ENCODE measurements at regions not wholly inside any gene's neighbourhood (a gene's known extent, or its start where the extent isn't known, plus 50 kb on each side); places are given as distances from the start of the nearest gene placed in this dataset.
A peak's percentile ranks its signal among the peaks of the same experiment; 100 is the strongest.

GRCh38 chr19:30879225-30879624, 470.0 kb downstream of the TSHZ3 start:
- no peaks in the 10 kb centered on the region for H3K27me3 ChIP-seq (ENCODE audit: control insufficient read depth, insufficient read depth, low read length)
- no peaks in the 10 kb centered on the region for H3K36me3 ChIP-seq (replicated peaks; ENCODE audit: control insufficient read depth, insufficient read depth, low read length)
- DNase-seq, result no peak
- H3K4me3 ChIP-seq (ENCODE audit: insufficient read depth, low read depth, low read length), result no peak overlapping the region

GRCh38 chr19:30878495-30878894, 470.7 kb downstream of the TSHZ3 start:
- H3K27me3 ChIP-seq (ENCODE audit: control insufficient read depth, insufficient read depth, low read length), result no peaks in the 10 kb centered on the region
- no peaks in the 10 kb centered on the region for H3K36me3 ChIP-seq (replicated peaks; ENCODE audit: control insufficient read depth, insufficient read depth, low read length)
- no peak overlapping the region for H3K4me3 ChIP-seq (ENCODE audit: insufficient read depth, low read depth, low read length)
- DNase-seq, result no peak

- no peak for DNase-seq
- Histone ChIP-seq H3K27me3 (ENCODE audit: control insufficient read depth, insufficient read depth, low read length) (no peaks in the 10 kb centered on the region), H3K4me3 (ENCODE audit: insufficient read depth, low read depth, low read length) (no peak overlapping the region), H3K36me3 (replicated peaks; ENCODE audit: control insufficient read depth, insufficient read depth, low read length) (no peaks in the 10 kb centered on the region)
These were observed 471.5 kb downstream of the TSHZ3 start for GRCh38 chr19:30877661-30878113.

- no peak for DNase-seq
- Histone ChIP-seq H3K4me3 (ENCODE audit: insufficient read depth, low read depth, low read length) (no peak overlapping the region), H3K36me3 (replicated peaks; ENCODE audit: control insufficient read depth, insufficient read depth, low read length) (no peaks in the 10 kb centered on the region), H3K27me3 (ENCODE audit: control insufficient read depth, insufficient read depth, low read length) (no peaks in the 10 kb centered on the region)
These were observed 475.5 kb downstream of the TSHZ3 start for GRCh38 chr19:30873691-30874090.

- Histone ChIP-seq H3K4me3 (ENCODE audit: insufficient read depth, low read depth, low read length) (no peak overlapping the region), H3K27me3 (ENCODE audit: control insufficient read depth, insufficient read depth, low read length) (no peaks in the 10 kb centered on the region), H3K36me3 (replicated peaks; ENCODE audit: control insufficient read depth, insufficient read depth, low read length) (no peaks in the 10 kb centered on the region)
- no peak for DNase-seq
These were observed 476.2 kb downstream of the TSHZ3 start for GRCh38 chr19:30873003-30873402.

GRCh38 chr19:30871979-30872378, 477.3 kb downstream of the TSHZ3 start:
- Histone ChIP-seq H3K36me3 (replicated peaks; ENCODE audit: control insufficient read depth, insufficient read depth, low read length) (no peaks in the 10 kb centered on the region), H3K4me3 (ENCODE audit: insufficient read depth, low read depth, low read length) (no peak overlapping the region), H3K27me3 (ENCODE audit: control insufficient read depth, insufficient read depth, low read length) (no peaks in the 10 kb centered on the region)
- no peak for DNase-seq

GRCh38 chr19:30870876-30871275, 478.4 kb downstream of the TSHZ3 start:
- DNase-seq, result no peak
- Histone ChIP-seq H3K4me3 (ENCODE audit: insufficient read depth, low read depth, low read length) (no peak overlapping the region), H3K36me3 (replicated peaks; ENCODE audit: control insufficient read depth, insufficient read depth, low read length) (no peaks in the 10 kb centered on the region), H3K27me3 (ENCODE audit: control insufficient read depth, insufficient read depth, low read length) (no peaks in the 10 kb centered on the region)

GRCh38 chr19:30865511-30865910, 483.7 kb downstream of the TSHZ3 start:
- no peaks in the 10 kb centered on the region for H3K27me3 ChIP-seq (ENCODE audit: control insufficient read depth, insufficient read depth, low read length)
- no peak for DNase-seq
- H3K4me3 ChIP-seq (ENCODE audit: insufficient read depth, low read depth, low read length), result no peak overlapping the region
- no peaks in the 10 kb centered on the region for H3K36me3 ChIP-seq (replicated peaks; ENCODE audit: control insufficient read depth, insufficient read depth, low read length)

GRCh38 chr19:30864391-30865215, 484.6 kb downstream of the TSHZ3 start:
- H3K4me3 ChIP-seq (ENCODE audit: insufficient read depth, low read depth, low read length), result no peak overlapping the region
- H3K36me3 ChIP-seq (replicated peaks; ENCODE audit: control insufficient read depth, insufficient read depth, low read length), result no peaks in the 10 kb centered on the region
- no peaks in the 10 kb centered on the region for H3K27me3 ChIP-seq (ENCODE audit: control insufficient read depth, insufficient read depth, low read length)
- no peak for DNase-seq

- no peak overlapping the region for H3K4me3 ChIP-seq (ENCODE audit: insufficient read depth, low read depth, low read length)
- no peaks in the 10 kb centered on the region for H3K36me3 ChIP-seq (replicated peaks; ENCODE audit: control insufficient read depth, insufficient read depth, low read length)
- H3K27me3 ChIP-seq (ENCODE audit: control insufficient read depth, insufficient read depth, low read length), result no peaks in the 10 kb centered on the region
- no peak for DNase-seq
These were observed 486.4 kb downstream of the TSHZ3 start for GRCh38 chr19:30862876-30863275.

- Histone ChIP-seq H3K27me3 (ENCODE audit: control insufficient read depth, insufficient read depth, low read length) (no peaks in the 10 kb centered on the region), H3K36me3 (replicated peaks; ENCODE audit: control insufficient read depth, insufficient read depth, low read length) (no peaks in the 10 kb centered on the region), H3K4me3 (ENCODE audit: insufficient read depth, low read depth, low read length) (no peak overlapping the region)
- DNase-seq, result no peak
These were observed 487.3 kb downstream of the TSHZ3 start for GRCh38 chr19:30861919-30862318.

GRCh38 chr19:30857966-30858490, 485.8 kb downstream of the ZNF536 start:
- no peak for DNase-seq
- H3K4me3 ChIP-seq (ENCODE audit: insufficient read depth, low read depth, low read length), result no peak overlapping the region
- H3K36me3 ChIP-seq (replicated peaks; ENCODE audit: control insufficient read depth, insufficient read depth, low read length), result no peaks in the 10 kb centered on the region
- H3K27me3 ChIP-seq (ENCODE audit: control insufficient read depth, insufficient read depth, low read length), result no peaks in the 10 kb centered on the region

- Histone ChIP-seq H3K27me3 (ENCODE audit: control insufficient read depth, insufficient read depth, low read length) (no peaks in the 10 kb centered on the region), H3K36me3 (replicated peaks; ENCODE audit: control insufficient read depth, insufficient read depth, low read length) (no peaks in the 10 kb centered on the region), H3K4me3 (ENCODE audit: insufficient read depth, low read depth, low read length) (no peak overlapping the region)
- DNase-seq, result peak; percentile 51
These were observed 485.2 kb downstream of the ZNF536 start for GRCh38 chr19:30857388-30857787.

GRCh38 chr19:30856786-30857185, 484.6 kb downstream of the ZNF536 start:
- DNase-seq, result peak; percentile 15
- H3K36me3 ChIP-seq (replicated peaks; ENCODE audit: control insufficient read depth, insufficient read depth, low read length), result no peaks in the 10 kb centered on the region
- no peak overlapping the region for H3K4me3 ChIP-seq (ENCODE audit: insufficient read depth, low read depth, low read length)
- H3K27me3 ChIP-seq (ENCODE audit: control insufficient read depth, insufficient read depth, low read length), result no peaks in the 10 kb centered on the region

GRCh38 chr19:30856376-30856775, 484.2 kb downstream of the ZNF536 start:
- Histone ChIP-seq H3K4me3 (ENCODE audit: insufficient read depth, low read depth, low read length) (no peak overlapping the region), H3K27me3 (ENCODE audit: control insufficient read depth, insufficient read depth, low read length) (no peaks in the 10 kb centered on the region), H3K36me3 (replicated peaks; ENCODE audit: control insufficient read depth, insufficient read depth, low read length) (no peaks in the 10 kb centered on the region)
- no peak for DNase-seq
